ENCODE measurements at regions not wholly inside any gene's neighbourhood (a gene's known extent, or its start where the extent isn't known, plus 50 kb on each side); places are given as distances from the start of the nearest gene placed in this dataset.
A peak's percentile ranks its signal among the peaks of the same experiment; 100 is the strongest.

DNA sequence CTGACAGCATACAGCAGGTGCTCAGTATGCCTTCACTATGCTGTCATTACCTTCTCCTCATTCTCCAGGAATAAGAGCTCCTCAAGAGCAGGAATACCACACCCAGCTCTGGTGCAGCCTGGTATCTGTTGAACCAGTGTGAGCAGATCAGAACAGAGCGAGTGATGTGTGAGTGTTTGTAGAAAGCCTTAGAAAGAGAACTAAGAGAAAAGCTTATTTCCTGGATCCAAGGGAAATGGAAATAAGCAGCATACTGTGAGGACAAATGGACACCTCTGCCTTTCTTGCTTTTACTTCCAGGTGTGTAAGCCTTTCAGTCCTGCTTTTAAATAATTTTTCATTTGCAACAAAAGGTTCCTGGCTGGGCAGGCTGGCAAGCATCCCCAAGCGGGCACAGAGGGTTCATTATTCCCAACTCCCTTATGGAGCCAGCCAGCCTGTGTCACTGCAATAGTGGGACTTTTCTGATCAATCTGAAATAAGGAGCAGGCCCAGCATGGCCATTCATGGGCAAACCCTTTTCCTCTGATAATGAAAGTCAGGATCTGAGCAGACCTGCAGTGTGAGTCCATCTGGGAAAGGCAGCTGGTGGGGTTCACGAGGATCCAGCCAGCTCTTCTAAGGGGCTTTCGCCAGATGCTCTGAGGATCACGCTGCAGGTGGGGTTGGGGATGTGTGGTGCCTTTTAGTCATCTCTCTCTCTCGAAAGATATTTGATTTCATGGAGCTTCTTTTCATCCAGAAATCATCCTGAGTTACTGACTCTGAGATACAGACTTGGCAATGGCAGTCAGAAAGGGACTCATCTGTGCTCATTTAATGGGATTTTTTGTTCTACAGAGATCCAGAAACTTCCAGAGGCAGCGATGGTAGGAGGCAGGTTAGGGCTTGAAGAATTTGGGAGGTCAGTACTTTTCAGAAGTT, 594.9 kb upstream of the CFAP20DC start:
- DNase-seq = no peak

DNA sequence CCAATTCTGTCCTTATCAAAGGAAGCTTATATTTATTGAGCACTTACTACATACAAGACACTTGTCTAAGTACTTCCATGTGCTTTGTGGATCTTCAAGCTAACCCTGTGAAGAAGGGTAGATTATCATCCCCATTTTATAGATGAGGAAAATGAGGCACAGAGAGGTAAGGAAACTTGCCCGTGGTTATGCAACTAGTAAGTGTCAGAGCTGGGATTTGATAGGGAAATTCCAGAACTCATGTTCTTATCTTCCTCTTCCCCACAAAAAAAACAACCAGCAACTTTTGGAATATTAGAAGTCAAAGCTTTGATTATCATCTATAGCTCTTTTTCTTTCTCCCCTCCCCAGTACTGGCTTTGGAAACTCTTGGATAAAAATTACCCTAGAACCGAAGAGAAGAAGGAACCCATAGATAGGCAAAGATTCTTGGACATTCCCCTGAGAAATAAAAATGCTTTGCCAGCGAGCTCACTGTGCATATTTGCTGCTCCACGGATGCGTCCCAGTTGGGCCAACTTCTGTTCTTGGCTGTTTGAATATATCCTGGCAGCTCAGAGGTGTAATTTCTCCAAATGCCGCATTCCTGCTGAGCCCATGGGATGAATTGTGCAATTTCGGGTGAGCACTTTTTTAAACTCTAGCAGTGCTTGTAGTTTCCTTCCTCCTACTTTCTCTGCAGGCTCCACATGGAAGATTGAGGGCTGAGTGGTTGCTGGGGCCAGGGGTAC, 591.5 kb upstream of the CFAP20DC start:
- no peak for DNase-seq

DNA sequence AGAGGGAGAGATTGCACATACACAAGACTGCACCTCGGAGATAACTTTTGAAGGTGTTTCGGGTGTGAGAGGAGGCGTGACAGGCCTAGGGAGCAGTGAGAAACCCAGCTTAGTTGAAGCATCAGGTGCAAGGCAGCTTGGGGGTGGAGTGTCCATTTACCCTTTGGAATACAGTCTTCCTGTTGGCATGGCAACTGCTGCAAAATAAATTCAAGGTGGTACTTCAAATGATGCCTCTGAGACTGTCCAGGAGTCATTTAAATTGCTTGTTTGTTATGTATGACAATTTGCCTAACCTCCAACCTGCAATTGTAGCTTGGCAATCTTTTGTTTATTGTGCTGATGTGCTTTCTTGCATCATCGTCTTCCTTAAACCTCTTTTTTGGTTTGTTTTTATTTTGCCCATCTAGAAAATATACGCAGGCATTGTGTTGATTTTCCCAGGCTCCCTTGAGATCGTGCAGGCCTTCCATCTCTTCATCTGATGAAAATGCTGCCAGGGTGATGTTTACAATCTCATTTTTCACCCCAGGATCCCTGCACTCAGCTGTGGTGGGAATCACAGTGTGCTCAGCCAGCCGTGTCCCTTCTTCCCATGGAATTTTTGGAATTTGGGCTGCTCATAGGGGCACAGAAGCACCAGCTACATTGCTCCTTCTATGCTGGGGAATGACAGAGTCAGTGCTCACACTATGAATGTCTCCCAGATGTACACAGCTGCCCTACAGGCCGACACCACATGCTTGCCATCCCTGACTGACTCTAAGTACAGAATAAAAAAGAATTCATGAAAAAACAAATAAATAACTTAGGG, 583.1 kb upstream of the CFAP20DC start:
- DNase-seq = no peak

DNA sequence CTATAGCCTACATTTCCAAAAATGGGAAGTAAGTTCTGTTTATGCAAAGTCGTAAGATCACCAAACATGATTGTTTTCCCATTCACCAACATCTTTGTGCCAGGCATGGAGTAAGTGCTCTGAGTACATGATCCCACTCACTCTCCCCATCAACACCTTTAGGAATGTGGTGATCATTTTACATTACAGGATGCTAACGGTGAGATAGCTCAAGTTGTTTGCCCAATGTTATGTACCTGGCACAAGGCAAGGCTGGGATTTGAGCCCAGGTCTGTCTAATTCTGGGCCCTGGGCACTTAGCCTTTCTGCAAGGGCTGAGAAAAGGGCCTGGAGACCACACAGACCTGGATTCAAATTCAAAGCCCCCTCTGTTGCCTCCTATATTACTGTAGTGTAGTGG, 581.7 kb upstream of the CFAP20DC start:
- DNase-seq = no peak

DNA sequence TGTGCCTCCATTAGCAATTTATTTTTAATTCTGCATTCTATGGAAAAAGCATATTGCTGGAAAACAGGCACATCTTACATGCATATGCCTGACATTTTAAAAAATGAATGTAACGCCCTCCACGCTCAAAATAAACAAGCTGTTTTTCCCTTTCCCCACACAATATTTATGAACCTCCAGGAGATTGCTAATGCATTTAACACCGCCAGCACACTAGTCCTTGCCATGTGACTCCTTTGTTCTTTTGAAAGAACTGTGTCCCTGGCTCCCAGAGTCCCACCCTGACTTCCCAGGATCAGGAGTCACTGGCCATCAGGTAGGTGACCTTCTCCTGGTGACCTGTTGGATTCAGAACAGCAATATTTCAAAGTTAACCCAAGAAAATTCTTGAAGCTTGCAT, 571.2 kb upstream of the CFAP20DC start:
- no peak for DNase-seq

DNA sequence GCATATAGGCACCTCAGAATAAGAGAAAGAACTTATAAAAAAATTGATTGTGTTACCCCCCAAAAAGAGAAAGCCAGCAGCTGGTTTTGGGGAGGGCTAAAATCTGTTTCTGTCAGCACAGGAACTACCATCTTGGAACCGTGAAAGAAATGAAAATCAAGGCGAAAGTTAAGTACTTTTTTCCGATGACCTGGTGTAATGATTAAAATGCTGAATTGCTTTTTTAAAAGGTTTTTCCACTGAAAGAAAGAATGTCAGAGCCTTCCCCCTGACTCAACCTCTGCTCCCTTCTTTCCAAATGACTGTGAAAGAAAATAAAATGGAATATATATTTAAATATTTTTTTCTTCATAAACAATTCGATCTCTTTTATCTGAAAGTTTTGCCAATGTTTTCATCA, 570.5 kb upstream of the CFAP20DC start:
- DNase-seq = no peak

DNA sequence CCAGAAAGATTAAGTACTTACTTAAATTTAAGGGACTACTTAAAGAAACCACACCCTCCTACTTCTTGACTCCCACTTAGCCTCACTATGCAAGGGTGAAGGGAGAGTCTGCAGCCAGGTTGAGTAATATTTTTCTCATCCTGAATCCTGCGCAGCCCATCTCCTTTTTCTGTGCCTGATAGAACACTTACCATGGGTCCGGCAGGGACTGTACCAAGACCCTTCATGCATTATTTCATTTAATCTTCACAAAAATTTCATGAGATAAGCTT, 562.6 kb upstream of the CFAP20DC start:
- no peak for DNase-seq

DNA sequence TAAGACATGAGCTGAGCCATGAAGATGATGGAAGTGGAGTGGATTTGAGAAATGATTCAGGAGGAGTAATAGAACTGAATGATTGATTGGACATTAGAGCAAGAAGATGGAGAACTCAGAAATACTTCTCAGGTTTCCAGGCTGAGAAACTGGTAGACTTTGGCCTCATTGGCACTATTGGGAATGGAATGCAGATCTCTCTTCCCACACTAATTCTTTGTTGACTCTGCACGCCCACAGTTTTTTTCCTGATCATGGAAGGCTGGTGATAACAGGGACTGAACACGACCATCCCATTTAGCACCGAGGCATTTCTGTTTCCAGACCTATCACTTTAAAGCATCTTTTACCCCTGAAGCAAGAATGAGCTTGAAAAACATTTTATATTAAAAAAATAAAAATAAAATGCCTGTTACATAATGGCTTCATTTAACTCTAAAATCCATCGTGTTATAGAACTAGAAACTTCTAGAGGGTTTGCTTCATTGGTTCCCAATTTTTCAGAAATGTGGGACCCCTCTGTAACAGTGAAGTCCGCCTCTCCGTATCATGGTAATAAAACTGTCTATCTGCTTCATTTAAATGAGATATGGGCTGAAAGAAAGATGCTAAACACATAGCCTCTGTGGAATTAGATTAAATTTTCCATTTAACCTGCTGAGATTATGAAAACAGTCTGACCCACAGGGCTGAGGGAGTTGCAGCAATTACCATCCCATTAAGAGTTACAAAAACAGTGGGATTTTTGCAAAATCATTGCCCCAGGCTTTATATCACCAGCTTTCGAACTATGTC, 562.0 kb upstream of the CFAP20DC start:
- no peak for DNase-seq

DNA sequence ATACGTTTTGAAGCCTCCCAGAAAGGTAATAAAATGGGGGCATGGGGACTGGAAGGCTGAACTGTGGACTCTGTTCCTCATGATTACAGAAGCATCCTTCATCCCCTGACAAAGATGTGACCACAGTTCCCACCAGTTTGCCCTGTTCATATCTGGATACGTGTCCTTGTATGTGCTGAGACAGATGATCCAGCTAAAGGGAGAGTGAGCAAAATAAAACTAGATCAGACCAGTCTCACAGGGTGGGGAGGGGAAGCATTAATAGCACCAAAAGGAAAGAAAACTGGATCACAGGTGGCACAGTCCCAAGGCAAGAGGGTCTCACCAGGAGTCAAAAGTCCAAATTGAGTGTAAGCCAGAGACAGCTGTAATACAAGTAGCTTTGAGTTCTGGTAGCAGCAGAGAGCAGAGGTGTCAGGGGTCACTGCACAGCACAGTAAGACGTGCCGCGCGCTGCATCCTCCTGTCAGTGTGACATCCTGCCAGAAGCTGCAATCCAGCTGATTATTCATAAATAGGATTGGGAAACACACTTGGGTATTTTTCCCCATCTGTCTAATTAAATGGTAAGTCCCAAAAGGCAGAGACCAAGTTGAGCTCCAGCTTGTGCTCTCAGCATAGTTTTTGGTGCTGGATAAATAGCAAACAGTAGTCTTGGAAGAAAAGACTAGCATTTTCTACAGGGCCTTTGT, 560.0 kb upstream of the CFAP20DC start:
- DNase-seq = no peak

DNA sequence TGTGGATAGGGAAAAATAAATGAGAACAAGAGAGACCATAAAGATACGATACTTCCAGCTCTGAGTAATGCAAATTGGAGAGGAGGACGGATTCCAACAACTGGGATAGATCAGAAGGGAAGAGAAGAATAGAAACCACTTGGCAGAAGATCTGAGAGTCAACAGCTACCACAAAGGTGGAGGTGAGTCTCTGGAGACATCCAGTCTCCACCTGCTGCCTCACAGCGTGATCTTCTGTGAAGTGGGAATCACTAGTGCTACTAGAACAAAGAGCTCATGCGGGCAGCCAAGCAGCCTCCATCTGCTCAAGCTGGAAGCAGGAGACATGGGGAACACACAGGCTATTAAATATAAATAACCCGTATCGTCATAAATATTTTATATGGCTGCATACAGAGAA, 558.5 kb upstream of the CFAP20DC start:
- DNase-seq = no peak

DNA sequence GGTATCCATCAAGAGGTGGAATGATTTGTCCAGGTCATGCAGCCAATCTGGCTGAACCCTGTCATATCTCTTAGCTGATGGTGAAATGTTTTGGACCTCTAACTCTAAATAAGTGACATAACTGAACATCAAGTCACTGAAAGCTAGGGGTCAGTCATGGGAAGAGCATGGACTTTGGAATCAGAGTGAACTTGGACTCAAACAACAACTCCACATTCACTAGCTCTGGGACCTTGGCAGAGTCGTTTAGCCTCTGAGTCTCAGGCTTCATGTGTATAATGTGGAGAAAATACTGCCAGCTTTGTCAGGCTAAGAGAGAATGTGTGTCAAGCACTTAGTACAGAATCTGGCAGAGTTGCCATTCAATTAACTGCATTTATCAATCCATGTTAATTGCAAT, 557.8 kb upstream of the CFAP20DC start:
- no peak for DNase-seq

DNA sequence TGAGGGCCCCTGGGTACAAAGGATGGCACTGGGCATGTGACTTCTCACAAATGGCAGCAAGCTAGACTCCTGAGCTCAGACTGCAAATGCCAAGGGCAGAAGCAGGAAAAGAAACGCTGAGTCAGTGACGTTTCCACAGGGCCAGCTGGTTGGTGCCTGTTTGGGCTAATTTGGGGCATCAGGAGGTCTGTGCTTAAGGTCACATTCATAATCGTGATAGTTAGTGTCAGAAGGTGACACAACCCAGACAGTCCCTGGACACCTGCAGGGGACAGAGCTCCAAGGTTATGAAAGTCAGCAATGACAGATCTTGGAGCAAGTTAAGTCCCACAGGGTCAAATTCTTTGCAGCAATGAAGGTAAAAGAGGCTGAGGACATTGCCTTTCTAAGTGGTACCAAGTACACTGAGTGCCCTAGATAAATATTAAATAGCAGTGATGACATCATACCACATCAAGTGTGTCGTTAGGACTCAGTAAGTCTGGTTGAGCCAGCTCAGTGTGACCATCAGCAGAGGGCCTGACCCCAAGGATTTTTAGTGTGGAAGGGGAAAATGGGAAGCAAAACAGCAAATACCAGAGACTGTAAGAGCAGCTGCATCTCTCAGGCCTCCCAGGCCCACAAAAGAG, 556.9 kb upstream of the CFAP20DC start:
- no peak for DNase-seq

DNA sequence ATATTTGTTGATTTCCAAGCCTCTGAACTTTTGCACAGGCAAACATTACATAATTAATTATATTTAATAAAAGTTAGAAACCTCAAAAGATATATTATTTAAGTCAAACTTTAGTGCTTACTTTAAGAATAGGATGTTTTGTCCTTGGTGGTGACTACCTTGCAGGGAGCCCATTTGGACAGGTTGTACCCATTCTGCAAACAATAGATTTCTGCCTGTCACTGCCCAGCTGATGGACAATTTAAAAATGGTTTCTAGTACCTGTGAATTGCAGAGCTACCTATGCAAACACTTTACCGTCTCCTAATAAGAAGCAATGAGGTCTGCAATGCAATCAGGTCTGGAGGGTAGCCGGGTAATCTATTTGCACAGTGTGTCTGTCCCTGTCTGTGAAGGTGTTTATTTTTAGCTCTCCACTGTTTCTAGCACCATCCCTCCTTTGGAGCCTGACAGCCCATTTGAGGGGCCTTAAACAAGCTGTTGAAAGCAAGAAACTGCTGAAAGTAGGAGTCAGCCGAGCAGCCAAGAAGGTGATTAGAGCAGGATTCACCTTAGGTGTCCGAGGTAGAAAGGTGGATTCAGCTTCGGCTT, 556.2 kb upstream of the CFAP20DC start:
- DNase-seq = no peak

DNA sequence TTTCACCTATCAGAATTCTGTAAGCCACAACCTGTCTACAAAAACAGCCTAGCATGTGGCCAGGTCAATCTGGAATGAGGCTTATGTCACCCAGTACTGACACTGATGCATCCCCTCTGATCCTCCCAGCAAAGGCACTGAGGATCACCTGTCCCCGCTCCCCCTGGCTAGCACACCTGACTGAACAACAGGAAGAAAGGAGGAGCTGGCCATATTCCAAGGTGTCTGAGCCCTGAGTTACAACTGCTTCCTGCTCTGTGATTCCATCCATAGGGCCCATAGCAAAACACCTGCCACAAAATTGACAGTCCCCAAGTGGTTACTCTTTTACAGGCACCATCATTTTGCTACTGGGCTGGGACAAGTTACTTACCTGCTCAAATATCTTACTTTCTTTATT, 555.5 kb upstream of the CFAP20DC start:
- no peak for DNase-seq

DNA sequence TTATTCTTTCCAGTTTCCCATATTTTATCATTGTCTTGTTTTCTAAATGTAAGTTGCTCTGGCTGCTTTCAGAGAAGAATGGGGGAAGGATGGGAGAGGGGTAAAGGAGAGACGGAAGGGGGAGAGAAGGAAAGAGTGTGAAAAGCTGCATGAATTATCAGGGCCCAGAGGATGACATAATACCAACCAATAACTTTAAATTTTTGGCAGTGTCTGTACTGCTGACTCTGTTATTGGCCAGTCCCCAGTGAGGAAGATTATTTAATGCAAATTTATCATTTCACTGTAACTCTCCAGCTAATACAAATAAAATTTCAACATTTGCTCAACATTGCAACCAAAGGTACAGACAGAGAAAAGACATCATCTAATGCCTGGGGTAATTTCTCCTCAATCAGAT, 551.7 kb upstream of the CFAP20DC start:
- no peak for DNase-seq

DNA sequence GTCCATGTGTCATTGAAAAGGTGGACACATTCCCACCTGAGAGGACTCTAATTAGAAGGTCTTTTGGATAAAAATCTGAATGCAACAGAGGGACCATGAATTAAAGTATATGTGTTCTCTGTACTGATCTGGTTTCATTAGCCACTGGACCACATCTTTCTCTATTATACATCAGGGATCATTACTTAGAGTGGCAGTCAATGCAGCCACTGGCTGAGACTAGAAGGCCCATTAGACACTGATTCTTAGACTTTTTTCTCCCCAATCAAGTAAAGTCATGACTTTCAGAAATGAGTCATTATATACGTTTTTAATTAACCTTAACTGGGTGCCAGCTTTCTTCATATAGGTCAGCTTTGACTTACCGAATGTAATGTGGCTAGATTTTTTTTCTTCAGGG, 550.8 kb upstream of the CFAP20DC start:
- DNase-seq = no peak

DNA sequence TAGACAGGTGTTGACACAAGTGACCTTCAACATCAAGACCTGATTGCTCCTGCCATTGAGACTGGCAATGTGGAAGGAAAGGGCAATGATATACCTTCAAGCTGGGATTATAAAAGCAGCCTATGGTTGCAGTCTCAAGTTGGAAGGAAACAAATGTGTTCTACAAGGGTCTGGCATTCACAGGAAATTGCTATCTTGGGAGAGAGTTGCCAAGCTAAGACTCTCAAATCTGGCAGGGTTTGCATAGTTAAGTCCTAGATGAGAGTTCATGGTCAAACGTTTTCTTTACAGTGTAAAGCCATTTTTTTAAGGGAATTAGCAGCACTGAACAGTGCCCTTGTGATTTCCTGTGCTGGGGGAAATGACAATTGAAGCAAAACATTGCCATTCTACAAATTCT, 546.9 kb upstream of the CFAP20DC start:
- DNase-seq = no peak

DNA sequence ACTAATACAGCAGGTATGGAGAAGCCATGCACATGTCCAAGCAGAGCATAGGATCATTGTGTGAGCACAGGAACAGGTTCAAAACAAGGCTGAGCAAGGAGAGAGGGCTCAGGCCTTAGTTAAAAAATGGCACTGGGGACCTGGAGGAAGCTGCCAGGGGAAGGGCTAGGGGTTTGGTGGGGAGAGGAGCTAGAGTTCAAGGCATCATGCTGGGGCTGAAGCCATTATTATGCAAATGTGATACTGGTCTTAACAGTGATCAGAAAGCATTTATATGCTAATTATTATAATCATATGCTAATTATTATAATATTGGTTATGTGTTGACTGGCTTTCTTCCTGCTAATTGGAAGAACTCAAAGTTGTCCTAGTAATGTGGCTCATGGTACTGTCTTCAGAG, 546.0 kb upstream of the CFAP20DC start:
- no peak for DNase-seq

DNA sequence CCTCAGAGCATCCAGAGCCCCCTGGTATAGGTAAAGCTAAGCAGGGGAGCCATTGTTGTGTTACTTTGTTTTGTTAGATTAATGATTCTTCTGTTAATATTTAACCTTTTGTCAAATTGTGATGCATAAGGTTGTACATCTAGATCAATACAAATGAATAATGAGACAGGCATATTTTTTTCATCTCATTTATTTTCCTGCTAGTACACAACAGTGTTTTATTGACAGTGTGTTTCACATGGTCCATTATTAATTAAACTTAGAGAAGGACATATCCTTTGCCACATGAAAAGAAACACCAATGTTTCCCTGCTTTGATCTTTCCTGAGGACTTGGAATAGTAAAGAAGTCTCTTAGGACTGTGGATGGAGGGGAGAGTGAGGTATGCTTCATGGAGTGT, 543.6 kb upstream of the CFAP20DC start:
- DNase-seq = no peak

DNA sequence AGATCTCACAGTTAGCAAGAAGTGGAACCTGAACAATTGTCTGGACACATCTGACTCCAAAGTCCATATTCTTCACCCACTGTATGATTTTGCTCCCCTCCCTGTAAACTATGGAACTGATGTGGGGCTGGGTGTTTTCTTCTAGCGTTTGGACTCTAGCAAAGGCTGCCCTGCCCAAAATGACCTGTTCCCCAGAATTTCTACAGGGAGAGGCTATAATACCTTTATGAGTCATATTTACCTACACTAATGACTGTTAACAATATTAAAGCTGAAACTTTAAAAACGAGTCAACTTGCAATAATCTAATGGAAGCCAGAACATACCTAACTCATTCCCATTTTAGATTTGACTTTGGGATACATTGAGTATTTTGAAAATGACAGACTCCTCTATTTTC, 531.2 kb upstream of the CFAP20DC start:
- peak; percentile 17 for DNase-seq

DNA sequence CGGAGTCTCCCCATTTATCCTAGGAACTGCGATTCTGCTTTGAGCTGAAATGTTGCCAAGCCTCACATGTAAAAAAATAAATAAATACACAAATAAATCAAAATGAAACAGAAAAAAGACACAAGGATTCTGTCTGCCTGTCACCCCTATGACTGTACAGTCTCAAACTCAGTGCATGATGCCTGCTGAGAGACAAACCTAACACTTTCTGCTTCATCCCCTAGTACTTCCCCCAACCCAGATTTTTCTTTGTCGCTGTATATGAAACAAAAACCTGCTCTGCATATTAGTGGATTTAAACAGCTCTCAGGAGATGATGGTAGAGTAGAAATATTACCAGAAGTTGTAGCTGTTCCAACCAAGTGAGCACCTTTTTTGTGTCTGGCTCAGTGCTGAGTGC, 530.7 kb upstream of the CFAP20DC start:
- peak; percentile 20 for DNase-seq

All from activated CD4-positive, alpha-beta T cell treated with anti-CD3 and anti-CD28 coated beads, Interleukin-2, amount 50 U/mL, for 16 hours (primary cell).